HG02943 (cell line): ENCODE measurements at regions not wholly inside any gene's neighbourhood (a gene's known extent, or its start where the extent isn't known, plus 50 kb on each side); places are given as distances from the start of the nearest gene placed in this dataset.
"Not testable (repeated sequence)": the region's sequence is repeated elsewhere in the genome, so short reads cannot be mapped to it uniquely, and the experiment has no call there.

Experiments
- ATAC-seq: cut with Tn5 transposase; IDR thresholded peaks from one replicate; pipeline ENCODE4 v1.9.1; 2021; ENCODE audit warnings: mild to moderate bottlenecking, low read depth, moderate library complexity; ENCODE audit not compliant: unreplicated experiment

GRCh38 chr13:54658771-54659170, 1630.2 kb downstream of the OLFM4 start:
- ATAC-seq: no peak

- no peak for ATAC-seq
Measured at GRCh38 chr13:54660277-54660676, 1631.7 kb downstream of the OLFM4 start.

- no peak for ATAC-seq
Measured at GRCh38 chr13:54676526-54677113, 1648.0 kb downstream of the OLFM4 start.

- ATAC-seq: no peak
Measured at GRCh38 chr13:54682184-54682583, 1653.6 kb downstream of the OLFM4 start.

- no peak for ATAC-seq
Measured at GRCh38 chr13:54687173-54687572, 1658.6 kb downstream of the OLFM4 start.

- ATAC-seq: no peak
Measured at GRCh38 chr13:54699831-54700230, 1671.2 kb downstream of the OLFM4 start.

GRCh38 chr13:54705738-54706137, 1677.1 kb downstream of the OLFM4 start:
- no peak for ATAC-seq

GRCh38 chr13:54706336-54706735, 1677.7 kb downstream of the OLFM4 start:
- ATAC-seq: no peak

GRCh38 chr13:54709546-54709945, 1680.9 kb downstream of the OLFM4 start:
- no peak for ATAC-seq

- ATAC-seq: no peak
Measured at GRCh38 chr13:54733639-54734038, 1705.0 kb downstream of the OLFM4 start.

GRCh38 chr13:54737211-54737610, 1708.6 kb downstream of the OLFM4 start:
- ATAC-seq: not testable (repeated sequence)

GRCh38 chr13:54742984-54743383, 1714.4 kb downstream of the OLFM4 start:
- no peak for ATAC-seq

GRCh38 chr13:54744747-54745146, 1716.1 kb downstream of the OLFM4 start:
- ATAC-seq: no peak

GRCh38 chr13:54750521-54750920, 1721.9 kb downstream of the OLFM4 start:
- ATAC-seq: no peak

GRCh38 chr13:54758795-54759194, 1730.2 kb downstream of the OLFM4 start:
- ATAC-seq: no peak

GRCh38 chr13:54768214-54768613, 1739.6 kb downstream of the OLFM4 start:
- ATAC-seq: no peak

GRCh38 chr13:54775501-54776191, 1747.0 kb downstream of the OLFM4 start:
- no peak for ATAC-seq

GRCh38 chr13:54787754-54788153, 1759.1 kb downstream of the OLFM4 start:
- no peak for ATAC-seq

GRCh38 chr13:54799621-54800226, 1771.1 kb downstream of the OLFM4 start:
- no peak for ATAC-seq

GRCh38 chr13:54802226-54802625, 1773.6 kb downstream of the OLFM4 start:
- no peak for ATAC-seq

GRCh38 chr13:54805743-54806142, 1777.1 kb downstream of the OLFM4 start:
- no peak for ATAC-seq

- ATAC-seq: not testable (repeated sequence)
Measured at GRCh38 chr13:54821938-54822470, 1793.4 kb downstream of the OLFM4 start.
